ENCODE measurements at regions not wholly inside any gene's neighbourhood (a gene's known extent, or its start where the extent isn't known, plus 50 kb on each side); places are given as distances from the start of the nearest gene placed in this dataset.
A peak's percentile ranks its signal among the peaks of the same experiment; 100 is the strongest.

DNA sequence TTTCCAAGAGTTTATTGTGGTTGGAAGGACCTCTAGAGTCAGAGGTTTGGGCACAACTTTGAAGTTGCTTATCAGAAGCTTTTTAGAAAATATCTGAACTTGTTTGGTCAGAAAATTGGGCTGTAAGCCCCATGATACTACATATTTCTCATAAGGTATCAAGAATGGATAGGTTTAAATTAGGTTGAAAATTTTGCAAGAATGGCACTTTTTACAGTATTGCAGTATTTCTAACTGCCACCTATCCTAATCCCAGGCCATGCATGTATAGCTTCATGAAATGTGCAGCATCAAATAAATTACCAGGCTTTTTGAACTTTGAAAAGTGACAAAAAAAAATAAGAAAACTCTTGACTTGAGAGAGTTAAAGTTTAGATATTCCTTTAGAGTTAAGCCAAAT is 367.2 kb downstream of the FIGN start:
- no peak for DNase-seq (ENCODE audit: low read depth)

DNA sequence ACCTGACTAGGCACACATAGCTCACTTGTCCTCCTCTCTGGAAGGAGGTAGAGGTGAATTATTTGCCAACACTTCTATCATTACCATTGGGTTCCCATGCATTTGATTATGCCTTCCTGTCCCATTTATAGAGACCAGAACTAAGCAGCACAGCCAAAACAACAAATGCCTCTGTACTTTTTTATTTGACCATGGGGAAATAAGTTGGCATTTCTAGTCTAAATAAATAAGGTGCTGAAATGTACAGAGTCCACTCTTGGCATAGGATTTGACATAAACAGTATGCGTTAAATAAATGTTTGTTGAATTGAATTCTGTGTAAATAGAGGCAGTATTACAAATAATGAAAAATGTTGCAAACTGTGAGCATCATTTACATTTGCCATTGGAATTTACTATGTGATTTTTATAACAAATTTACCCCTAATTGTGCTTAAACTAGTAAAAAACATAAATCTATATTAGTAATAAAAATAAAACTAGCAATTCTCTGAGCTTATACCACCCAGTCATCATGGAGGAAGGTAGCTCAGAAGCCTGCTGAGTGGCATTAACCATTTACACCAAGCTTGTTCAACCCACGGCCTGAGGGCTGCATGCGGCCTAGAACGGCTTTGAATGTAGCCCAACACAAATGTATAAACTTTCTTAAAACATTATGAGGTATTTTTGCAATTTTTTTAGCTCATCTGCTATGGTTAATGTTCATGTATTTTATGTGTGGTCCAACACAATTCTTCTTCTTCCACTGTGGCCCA is 367.8 kb downstream of the FIGN start:
- no peak for DNase-seq (ENCODE audit: low read depth)

DNA sequence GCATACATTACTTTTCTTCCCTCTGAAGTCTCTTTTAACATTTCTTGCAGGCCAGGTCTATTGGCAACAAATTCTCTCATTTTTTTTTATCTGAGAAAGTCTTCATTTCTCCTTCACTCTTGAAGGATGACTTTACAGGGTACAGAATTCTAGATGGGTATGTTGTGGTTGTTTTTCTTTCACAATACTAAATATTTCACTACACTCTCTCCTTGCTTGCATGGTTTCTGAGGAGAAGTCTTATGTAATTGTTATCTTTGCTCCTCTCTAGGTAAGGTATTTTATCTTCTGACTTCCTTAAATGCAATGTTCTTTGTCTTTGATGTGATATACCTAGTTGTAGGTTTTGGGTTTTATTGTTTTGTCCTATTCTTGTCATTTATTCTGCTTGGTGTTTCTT is 371.1 kb downstream of the FIGN start:
- DNase-seq (ENCODE audit: low read depth), result no peak

DNA sequence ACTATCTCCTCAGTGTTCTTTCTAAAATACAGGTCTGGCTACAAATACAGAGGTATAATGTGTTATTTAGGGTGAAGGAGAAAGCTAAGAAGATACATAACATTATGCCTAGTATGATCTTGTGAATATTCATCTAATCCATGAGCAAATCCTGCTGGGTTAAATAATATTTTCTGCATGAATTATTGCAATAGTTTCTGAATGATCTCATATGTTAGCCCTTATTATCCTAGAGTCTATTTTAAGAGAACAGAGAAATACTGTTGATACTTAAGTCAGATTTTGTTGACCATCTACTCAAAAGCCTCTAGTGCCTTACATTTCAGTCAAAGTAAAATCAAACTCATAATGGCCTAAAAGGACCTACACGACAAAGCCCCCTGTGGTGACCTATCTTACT is 382.3 kb downstream of the FIGN start:
- DNase-seq (ENCODE audit: low read depth), result no peak

DNA sequence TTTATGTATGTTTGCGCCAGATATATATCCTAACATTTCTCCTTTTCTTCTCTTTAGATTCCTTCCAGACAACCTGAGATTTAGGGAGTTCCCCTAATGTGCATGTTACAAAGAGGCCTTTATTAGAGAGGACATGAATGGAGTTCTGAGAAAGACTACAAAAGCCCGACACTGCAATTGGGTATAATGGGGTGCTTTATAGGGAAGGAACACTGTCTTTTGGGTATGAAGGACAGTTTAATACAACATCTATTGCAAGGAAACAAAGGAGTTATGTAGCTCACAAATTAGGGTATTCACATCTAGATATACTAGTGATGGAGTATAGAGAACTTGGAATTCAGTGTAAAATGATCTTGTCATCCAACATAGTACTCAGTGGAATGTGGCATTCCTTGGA is 383.8 kb downstream of the FIGN start:
- no peak for DNase-seq (ENCODE audit: low read depth)

DNA sequence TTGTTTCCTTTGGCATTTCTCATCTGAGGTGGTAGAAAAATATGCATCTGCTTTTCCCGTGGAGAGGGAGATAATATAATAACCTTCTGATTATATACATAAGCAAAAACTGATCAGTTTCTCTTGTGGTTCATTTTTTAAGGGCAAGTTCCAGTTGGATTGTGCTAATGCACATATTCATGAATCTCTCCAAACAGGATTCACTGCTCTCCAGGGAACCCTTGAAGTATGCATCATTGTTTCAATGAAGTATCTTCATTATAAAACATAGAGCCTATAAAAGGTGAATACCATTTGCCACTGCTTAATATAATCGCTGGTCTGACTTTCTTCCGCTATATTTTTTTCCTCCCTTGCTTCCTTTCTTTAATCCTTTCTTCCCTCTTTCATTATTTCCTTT is 384.7 kb downstream of the FIGN start:
- DNase-seq (ENCODE audit: low read depth), result no peak

DNA sequence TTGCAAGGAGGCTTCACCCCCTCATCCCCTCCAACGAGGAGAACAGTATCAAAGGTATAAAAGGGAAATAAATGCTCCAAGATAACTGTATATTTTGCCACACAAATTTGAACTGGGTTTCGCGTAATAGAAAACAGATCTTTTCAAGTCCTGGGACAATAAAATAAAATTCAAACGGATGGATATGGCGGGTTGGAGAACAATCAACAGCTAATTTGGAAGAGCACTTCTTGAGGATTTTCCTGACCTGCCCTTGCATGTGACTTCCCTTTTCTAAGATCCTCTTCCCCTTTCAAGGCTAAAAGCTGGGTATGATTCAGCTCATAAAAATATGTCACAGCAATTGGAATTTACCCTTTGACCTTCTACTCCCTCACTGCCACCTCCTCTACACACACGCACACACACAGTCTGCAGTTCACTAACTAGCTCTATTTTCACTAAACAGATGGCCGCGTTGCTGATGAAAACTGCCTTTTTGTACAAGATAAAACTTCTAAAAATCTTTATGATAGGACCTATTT is 386.9 kb downstream of the FIGN start:
- DNase-seq (ENCODE audit: low read depth), result peak; percentile 54

DNA sequence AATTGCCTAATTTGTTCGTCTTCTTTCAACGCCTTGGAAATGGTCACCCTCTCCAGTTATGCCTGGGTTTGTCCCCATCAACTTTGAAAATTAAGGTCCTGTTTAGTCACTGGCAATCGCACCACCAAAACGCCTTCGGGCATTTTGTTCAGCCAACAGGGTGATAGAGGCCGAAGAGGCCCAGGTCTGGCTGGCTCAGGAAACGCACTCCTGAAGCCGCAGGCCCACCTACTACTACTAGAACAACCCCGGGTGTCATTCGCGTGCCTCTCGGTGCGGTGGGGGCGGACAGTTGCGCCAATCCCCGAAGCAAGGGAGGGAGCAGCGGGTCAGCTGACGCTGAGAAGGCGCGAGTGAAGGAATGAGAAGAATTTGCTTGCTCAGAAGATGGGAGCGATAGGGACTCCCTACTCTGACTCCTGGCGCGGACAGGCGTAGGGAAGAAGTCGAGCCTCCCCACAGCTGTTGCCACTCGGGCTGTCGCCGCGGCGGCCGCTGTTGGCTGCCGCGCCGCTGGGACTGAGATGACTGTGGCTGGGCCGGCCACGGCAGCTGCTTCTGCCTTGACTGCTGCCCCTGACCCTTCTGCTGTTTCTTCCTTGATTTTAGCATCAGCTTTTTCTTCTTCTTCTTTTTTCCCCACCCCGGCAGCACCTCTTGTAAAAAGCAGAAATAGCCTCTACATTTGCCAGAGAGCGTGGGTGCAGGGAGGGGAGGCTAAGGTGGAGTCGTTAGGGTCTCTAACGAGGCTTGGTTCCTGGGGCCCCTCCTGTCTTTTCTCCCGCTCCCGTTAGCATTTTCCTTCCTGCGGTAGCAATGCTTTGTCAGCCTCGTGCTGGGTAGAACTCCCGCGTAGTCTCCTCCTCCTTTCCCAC is 387.6 kb downstream of the FIGN start:
- peak; percentile 79 for DNase-seq (ENCODE audit: low read depth)

DNA sequence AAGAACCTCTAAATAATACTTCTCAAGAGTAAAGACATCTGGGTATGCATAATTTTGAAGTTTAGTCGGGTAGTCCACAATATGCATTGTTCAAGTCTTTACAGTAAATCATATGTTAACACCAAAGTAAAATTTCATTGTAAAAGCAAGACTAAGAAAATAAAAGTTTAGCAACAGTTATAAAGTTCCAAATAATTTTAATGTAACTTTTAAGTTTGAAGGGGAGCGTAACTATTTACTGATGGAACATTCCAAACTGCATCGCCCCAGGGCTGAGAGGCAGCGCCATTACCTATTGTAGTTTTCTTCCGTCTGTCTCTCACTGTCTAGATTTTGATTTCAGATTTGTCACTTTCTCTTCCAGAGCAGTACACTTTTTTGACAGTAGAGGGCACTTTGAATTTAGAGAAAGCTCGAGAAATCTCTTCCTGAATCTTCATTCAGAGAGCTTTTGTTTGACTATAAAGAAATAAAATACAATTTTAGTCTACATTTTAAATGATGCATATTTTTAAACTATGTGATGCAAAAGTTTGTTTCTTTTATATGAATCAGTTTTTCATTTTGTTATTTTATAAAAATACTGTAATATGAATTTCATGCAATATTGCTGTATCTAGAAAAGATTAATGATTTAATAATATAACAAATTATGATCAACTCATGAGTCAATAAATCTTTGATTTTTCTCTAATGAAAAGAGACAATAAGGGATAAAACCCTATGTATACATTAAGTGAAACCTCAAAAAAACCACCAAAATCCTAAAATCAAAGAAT is 389.8 kb downstream of the FIGN start:
- no peak for DNase-seq (ENCODE audit: low read depth)

DNA sequence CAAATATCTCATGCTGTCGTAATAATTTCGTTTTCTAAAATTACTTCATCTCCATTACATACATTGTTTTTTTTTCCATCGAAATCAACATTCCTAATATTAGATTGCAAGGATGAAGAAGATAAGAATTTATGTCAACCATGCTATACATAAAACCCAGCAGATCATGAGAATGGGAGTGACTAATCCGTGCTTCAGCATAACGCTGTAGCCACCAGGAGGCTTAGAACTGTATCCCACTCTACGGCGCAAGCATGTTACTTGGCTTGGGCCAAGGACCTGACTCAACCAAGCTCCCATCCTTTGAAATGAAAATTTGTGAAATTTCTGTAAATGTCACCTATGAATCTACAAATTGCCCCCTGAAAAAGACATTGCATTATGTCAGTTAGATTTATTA is 392.5 kb downstream of the FIGN start:
- DNase-seq (ENCODE audit: low read depth), result no peak

DNA sequence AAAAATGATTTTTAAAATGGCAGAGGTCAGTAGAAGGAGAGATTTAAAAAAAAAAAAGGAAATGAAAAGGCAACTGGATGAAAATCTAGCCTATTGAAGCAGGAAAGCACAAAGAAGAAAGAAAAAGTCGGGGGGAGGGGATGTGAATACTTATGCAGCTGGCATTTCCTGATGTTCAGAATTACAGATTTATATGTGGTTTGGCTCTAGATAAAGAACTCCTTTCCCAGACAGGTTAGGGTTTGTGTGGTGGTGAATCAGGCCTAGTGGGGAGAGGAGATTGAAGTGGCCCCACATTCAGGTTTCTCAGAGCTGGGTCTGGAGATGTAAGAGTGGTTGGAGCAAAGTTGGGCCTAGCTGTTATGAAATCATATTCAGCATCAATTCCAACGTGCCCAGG is 394.4 kb downstream of the FIGN start:
- DNase-seq (ENCODE audit: low read depth), result peak; percentile 78

DNA sequence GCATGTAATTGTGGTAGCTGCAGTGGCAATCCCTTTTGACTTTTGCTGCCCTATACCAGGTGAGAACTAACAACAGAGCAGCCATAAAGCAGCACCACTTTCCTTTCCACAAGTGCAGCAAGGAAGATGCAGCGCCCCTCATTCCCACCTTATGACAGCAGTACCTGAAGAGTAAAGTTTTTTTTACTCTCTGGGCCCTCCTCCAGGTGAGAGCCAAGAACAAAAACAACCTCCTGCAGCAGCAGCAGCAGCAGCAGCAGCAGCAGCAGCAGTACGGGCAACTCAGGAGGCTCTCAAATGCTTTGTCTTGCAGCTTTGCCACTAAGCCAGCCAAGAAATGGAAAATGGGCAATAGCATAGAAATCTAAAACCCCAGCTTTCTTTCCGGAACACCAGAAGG is 397.5 kb downstream of the FIGN start:
- no peak for DNase-seq (ENCODE audit: low read depth)

DNA sequence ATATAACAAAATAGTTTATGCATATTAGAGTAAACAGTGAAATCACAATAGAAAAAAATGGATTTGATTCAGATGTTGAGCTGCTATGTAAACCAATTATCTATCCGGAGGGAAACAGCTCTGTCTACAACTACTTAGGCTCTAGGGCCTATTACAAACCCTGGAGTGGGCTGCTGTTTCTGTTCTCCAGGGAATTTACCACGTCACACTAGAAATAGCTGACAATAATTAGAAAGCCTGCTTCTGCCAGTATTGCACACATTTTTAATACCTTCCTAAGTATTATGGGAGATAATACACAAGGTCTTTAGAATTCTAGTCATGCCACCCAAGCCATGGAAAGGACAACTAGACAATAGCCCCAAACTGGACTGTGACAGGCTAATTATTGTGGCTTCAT is 411.1 kb downstream of the FIGN start:
- DNase-seq (ENCODE audit: low read depth), result no peak

DNA sequence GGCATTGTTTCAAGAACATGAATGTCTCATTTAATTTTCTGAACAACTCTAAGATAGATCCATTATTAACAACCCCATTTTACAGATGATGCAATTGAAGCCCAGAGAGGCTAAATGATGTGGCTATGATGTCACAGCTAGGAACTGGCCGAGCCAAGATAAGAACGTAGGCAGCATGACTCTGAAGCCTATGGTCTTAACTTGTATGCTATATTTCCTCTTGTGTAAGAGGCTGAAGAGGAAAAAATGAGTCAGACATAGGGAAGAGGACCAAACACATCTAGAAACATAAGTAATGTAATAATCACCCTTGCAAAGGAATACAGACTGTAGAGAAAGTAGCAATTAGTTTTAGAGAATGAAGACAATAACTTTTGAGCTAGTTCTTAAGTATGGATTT is 416.8 kb downstream of the FIGN start:
- peak; percentile 31 for DNase-seq (ENCODE audit: low read depth)

DNA sequence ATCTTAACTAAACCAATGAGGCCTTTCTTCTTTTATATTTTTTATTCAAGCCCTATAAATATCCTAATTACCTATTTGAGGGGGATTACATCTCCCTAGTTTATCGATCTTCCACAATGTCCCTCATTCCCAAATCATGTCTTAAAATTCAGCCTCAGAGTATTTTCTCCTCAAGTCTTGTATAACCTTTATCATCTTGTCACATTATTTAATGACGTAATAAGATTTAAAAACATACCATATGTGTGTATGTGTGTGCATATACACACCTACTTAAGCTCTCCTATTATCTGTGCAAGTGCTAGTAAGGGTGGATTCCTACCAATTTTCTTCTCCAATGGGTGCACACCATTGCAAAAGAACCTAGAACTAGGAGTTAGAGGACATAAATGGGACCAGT is 421.1 kb downstream of the FIGN start:
- no peak for DNase-seq (ENCODE audit: low read depth)

DNA sequence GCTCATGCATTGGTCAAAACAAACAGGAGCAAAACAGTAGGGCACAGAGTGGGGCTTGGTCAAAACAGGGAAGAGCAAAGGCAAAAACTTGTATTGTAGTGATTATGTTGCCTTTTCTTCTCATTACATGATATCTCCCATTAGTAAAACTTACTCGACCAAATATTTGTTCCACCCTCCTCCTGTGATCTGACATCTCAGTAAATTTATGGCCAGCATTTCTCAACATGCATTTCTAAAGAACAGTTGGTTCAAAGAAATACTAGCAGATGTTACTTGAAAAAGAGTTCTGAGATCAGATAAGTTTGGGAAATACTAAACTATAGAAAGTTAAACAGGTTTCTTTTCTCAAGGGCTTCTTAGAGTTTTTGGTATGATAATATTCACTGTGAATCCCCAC is 423.1 kb downstream of the FIGN start:
- DNase-seq (ENCODE audit: low read depth), result no peak

DNA sequence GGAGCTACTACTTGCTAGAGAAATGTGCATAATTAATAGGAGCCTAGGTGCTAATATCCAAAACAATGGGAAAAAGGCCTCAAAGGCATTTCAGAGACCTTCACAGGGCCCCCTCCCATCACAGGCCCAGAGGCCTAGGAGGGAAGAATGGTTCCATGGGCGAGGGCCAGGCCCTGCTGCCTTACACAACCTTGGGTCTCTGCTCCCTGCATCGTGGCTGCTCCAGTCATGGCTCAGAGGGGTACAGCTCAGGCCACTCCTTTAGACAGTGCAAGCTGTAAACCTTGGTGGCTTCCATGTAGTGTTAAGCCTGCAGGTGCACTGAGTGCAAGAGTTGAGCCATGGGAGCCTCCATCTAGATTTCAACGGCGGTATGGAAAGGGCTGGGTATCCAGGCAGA is 429.2 kb downstream of the FIGN start:
- no peak for DNase-seq (ENCODE audit: low read depth)

DNA sequence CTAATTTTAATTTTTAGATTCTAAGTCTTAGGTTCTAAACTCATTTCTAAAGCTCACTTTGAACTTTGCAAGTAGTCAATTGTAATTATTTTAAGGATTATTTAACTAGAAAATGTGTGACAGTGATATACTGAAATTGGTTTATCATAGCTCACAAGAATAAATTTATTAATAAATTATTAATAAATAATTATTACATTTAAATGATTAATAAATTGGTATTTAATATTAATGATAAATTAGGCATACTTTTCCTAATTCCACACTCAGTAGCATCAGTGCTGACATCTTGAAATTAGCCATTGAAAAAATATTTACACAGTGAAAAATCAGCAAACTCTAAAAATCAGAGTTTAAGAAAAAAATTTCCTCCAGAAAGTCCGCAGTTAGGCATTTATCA is 433.7 kb downstream of the FIGN start:
- DNase-seq (ENCODE audit: low read depth), result no peak

DNA sequence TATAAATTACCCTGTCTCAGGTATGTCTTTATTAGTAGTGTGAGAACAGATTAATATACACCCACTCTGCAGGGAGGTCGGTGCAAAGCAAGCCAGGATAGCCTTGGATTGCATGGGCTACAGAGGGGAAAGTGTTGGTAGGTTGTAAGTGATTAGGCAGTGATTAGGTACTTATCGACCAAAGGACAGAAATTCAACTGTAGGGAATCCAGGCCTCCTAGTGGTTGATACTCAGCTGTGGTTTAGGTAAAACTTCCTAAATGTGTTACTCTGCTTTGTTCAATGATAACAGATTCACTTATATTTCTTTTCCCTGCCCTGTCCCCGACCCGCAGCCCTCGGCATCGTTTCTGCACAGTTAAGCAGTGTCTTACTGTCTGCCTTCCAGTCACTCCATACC is 444.0 kb downstream of the FIGN start:
- DNase-seq (ENCODE audit: low read depth), result no peak

DNA sequence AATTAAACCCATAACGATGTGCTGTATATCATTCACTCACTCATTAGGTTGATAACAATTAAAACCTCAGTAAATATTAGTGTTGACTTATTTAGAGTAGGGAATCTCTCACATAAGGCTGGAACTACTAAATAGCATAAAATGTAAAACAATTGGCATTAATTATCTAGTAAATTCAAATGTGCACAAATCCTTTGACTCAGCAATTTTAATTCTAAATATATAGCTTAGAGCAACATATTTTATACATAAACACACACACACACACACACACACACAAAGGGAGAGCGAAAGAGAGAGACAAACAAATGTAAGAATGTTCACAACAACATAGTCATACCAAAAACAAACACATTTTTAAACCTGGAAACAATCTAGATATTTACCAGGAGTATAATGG is 443.1 kb upstream of the KCNH7 start:
- no peak for DNase-seq (ENCODE audit: low read depth)

DNA sequence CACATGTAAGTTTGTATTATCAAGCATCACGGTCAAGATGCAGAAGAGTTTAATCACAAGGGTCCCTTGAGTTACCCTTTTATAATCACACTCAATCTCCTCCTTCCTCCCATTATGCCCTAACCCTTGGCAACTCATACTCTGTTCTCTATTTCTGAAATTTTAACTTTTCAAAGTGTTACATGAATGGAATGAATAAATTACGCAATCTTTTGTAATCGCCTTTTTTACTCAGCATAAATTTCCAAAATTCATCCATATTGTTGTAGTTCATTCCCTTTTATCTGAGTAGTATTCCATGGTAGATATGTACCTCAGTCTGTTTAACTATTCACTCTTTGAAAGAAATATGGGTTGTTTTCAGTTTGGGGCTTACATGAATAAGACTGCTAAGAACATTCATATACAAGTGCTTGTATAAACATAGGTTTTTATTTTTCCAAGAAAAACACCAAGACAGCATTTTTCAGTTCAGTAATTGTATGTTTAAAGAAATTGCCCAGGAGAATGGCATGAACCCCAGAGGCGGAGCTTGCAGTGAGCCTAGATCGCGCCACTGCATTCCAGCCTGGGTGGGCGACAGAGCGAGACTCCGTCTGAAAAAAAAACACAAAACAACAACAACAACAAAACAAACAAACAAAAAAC is 430.9 kb upstream of the KCNH7 start:
- no peak for DNase-seq (ENCODE audit: low read depth)

DNA sequence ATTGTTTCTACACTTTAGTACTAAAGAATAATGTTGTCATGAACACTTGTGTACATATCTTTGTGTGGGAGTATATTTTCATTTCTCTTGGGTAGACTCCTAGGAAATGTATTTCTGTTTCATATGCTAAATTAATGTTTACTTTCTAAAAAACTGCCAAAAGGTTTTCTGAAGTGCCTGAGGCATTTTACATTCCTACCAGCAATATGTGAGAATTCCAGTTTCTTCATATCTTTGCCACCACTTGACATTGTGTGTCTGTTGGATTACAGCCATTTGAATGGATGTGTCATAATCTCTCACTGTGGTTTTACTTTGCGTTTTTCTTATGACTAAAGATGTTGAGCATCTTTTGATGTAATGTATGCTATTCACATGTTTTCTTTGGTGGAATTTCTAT is 428.2 kb upstream of the KCNH7 start:
- DNase-seq (ENCODE audit: low read depth), result peak; percentile 96
